H9 (cell line): ENCODE measurements at regions not wholly inside any gene's neighbourhood (a gene's known extent, or its start where the extent isn't known, plus 50 kb on each side); places are given as distances from the start of the nearest gene placed in this dataset.

ENCODE experiments used
- DNase-seq: peaks from one replicate; pipeline ENCODE4 v3.0.0-alpha.2; 2017
- H2AFZ ChIP-seq: one replicate; pipeline ENCODE4 v1.6.1; 2013; ENCODE audit warnings: mild to moderate bottlenecking, low read length, control low read depth, moderate library complexity
- H2AK5ac ChIP-seq: 2 replicates; pipeline ENCODE4 v1.6.1; 2013; ENCODE audit warnings: low read length, control low read depth, mixed read lengths; ENCODE audit not compliant: insufficient read length
- H2BK120ac ChIP-seq: one replicate; pipeline ENCODE4 v1.6.1; 2013; ENCODE audit warnings: low read depth, mild to moderate bottlenecking, low read length, control low read depth, inconsistent platforms; ENCODE audit not compliant: poor library complexity, severe bottlenecking
- H2BK12ac ChIP-seq: 2 replicates; pipeline ENCODE4 v1.6.1; 2013; ENCODE audit warnings: low read length, control low read depth, mixed read lengths, low read depth; ENCODE audit not compliant: insufficient read length
- H2BK15ac ChIP-seq: 2 replicates; pipeline ENCODE4 v1.6.1; 2013; ENCODE audit warnings: low read depth, low read length, control low read depth
- H2BK20ac ChIP-seq: one replicate; pipeline ENCODE4 v1.6.1; 2013; ENCODE audit warnings: low read depth, mild to moderate bottlenecking, low read length, control low read depth, inconsistent platforms; ENCODE audit not compliant: poor library complexity, severe bottlenecking
- H2BK5ac ChIP-seq: 2 replicates; pipeline ENCODE4 v1.6.1; 2013; ENCODE audit warnings: low read length, control low read depth, mixed read lengths; ENCODE audit not compliant: insufficient read length
- H3K14ac ChIP-seq: 2 replicates; pipeline ENCODE4 v1.6.1; 2013; ENCODE audit warnings: low read length, control low read depth; ENCODE audit not compliant: insufficient read depth
- H3K18ac ChIP-seq: 2 replicates; pipeline ENCODE4 v1.6.1; 2013; ENCODE audit warnings: low read depth, mild to moderate bottlenecking, mixed read lengths, low read length, control low read depth; ENCODE audit not compliant: insufficient read length
- H3K23ac ChIP-seq: 2 replicates; pipeline ENCODE4 v1.6.1; 2013; ENCODE audit warnings: low read length, control low read depth, mixed read lengths, low read depth; ENCODE audit not compliant: insufficient read length
- H3K23me2 ChIP-seq: 2 replicates; pipeline ENCODE4 v1.6.1; 2013; ENCODE audit warnings: low read depth, mild to moderate bottlenecking, mixed read lengths, low read length, control low read depth; ENCODE audit not compliant: insufficient read length, poor library complexity, severe bottlenecking
- H3K27ac ChIP-seq: 2 replicates; pipeline ENCODE4 v1.5.1; 2013; ENCODE audit warnings: low read length, control low read depth, mixed read lengths, low read depth; ENCODE audit not compliant: insufficient read length
- H3K27me3 ChIP-seq: 2 replicates; pipeline ENCODE4 v1.6.1; 2013; ENCODE audit warnings: low read length, control low read depth, inconsistent platforms; ENCODE audit not compliant: insufficient read depth
- H3K4ac ChIP-seq: 2 replicates; pipeline ENCODE4 v1.6.1; 2013; ENCODE audit warnings: low read depth, mild to moderate bottlenecking, control low read depth, inconsistent platforms, low read length, moderate library complexity
- H3K4me1 ChIP-seq: 2 replicates; pipeline ENCODE4 v1.6.1; 2013; ENCODE audit warnings: low read length, control low read depth, inconsistent platforms; ENCODE audit not compliant: insufficient read depth
- H3K4me2 ChIP-seq: 2 replicates; pipeline ENCODE4 v1.6.1; 2013; ENCODE audit warnings: low read length, control low read depth, mixed read lengths; ENCODE audit not compliant: insufficient read length, insufficient read depth
- H3K56ac ChIP-seq: 2 replicates; pipeline ENCODE4 v1.6.1; 2013; ENCODE audit warnings: low read depth, mild to moderate bottlenecking, mixed read lengths, low read length, control low read depth; ENCODE audit not compliant: insufficient read length
- H3K79me1 ChIP-seq: 2 replicates; pipeline ENCODE4 v1.6.1; 2013; ENCODE audit warnings: low read depth, mild to moderate bottlenecking, moderate library complexity, low read length, control low read depth, inconsistent platforms; ENCODE audit not compliant: insufficient read depth, poor library complexity, severe bottlenecking
- H3K79me2 ChIP-seq: 2 replicates; pipeline ENCODE4 v1.6.1; 2013; ENCODE audit warnings: low read length, control low read depth, inconsistent platforms; ENCODE audit not compliant: insufficient read depth
- H3K9ac ChIP-seq: 2 replicates; pipeline ENCODE4 v1.6.1; 2013; ENCODE audit warnings: low read length, control low read depth, mixed read lengths; ENCODE audit not compliant: insufficient read length; ENCODE audit errors: extremely low read depth
- H3K9me3 ChIP-seq: one replicate; pipeline ENCODE4 v1.6.1; 2013; ENCODE audit warnings: low read depth, low read length, inconsistent platforms; ENCODE audit not compliant: control insufficient read depth
- H3T11ph ChIP-seq: one replicate; pipeline ENCODE4 v1.6.1; 2013; ENCODE audit warnings: mild to moderate bottlenecking, low read length, control low read depth, inconsistent platforms
- H4K20me1 ChIP-seq: one replicate; pipeline ENCODE4 v1.6.1; 2013; ENCODE audit not compliant: control insufficient read depth, insufficient read length, insufficient read depth
- H4K5ac ChIP-seq: 2 replicates; pipeline ENCODE4 v1.6.1; 2013; ENCODE audit warnings: low read depth, mild to moderate bottlenecking, mixed read lengths, low read length, control low read depth; ENCODE audit not compliant: insufficient read length
- H4K8ac ChIP-seq: replicated peaks from 2 replicates; pipeline ENCODE4 v1.6.1; 2013; ENCODE audit warnings: low read length, control low read depth, mixed read lengths, low read depth; ENCODE audit not compliant: insufficient read length
- H4K91ac ChIP-seq: 2 replicates; pipeline ENCODE4 v1.6.1; 2013; ENCODE audit warnings: low read depth, mild to moderate bottlenecking, moderate library complexity, mixed read lengths, low read length, control low read depth; ENCODE audit not compliant: insufficient read length
- H3K27ac Mint-ChIP-seq, 3 experiments: 2 replicates in 2 of 3; 3 replicates in 1 of 3; pipeline ENCODE4 v1.8.0; 2020 to 2021; ENCODE audit warnings: mixed read lengths in 3 of 3, mild to moderate bottlenecking in 1 of 3, moderate library complexity in 1 of 3
- H3K27me3 Mint-ChIP-seq: 2 replicates; pipeline ENCODE4 v1.8.0; 2021; ENCODE audit warnings: low read depth, mild to moderate bottlenecking, moderate library complexity, mixed read lengths
- H3K36me3 Mint-ChIP-seq, 3 experiments: 2 replicates in 2 of 3; 3 replicates in 1 of 3; pipeline ENCODE4 v1.8.0; 2020 to 2021; ENCODE audit warnings: low read depth in 3 of 3, mixed read lengths in 3 of 3; ENCODE audit not compliant: insufficient read depth in 1 of 3
- H3K4me1 Mint-ChIP-seq, 2 experiments: 2 replicates each; pipeline ENCODE4 v1.8.0; 2020; ENCODE audit warnings: mixed read lengths in 2 of 2
- H3K4me3 Mint-ChIP-seq, 2 experiments: 2 replicates in 1 of 2; 3 replicates in 1 of 2; pipeline ENCODE4 v1.8.0; 2020 to 2021; ENCODE audit warnings: mild to moderate bottlenecking in 2 of 2, mixed read lengths in 2 of 2, moderate library complexity in 1 of 2
- H3K9me3 Mint-ChIP-seq, 2 experiments: 2 replicates in 1 of 2; 3 replicates in 1 of 2; pipeline ENCODE4 v1.8.0; 2020; ENCODE audit warnings: mild to moderate bottlenecking in 2 of 2, mixed read lengths in 2 of 2, moderate library complexity in 1 of 2
- CTCF ChIP-seq: fragments of 200-600 bp; sonication (generic); conservative IDR thresholded peaks from 3 replicates; pipeline ENCODE4 v1.8.0; 2021; ENCODE audit warnings: antibody characterized with exemption, mild to moderate bottlenecking
- WGBS: extraction: QIAGEN DNeasy Blood & Tissue Kit; methylation state at CpG from one replicate; pipeline ENCODE4 v1.1.7; 2013; ENCODE audit warnings: missing lambda C conversion rate, low lambda C conversion rate, mixed read lengths; ENCODE audit not compliant: insufficient read length; ENCODE audit errors: extremely low coverage; 5-methylcytosine and 5-hydroxymethylcytosine counted together

GRCh38 chr14:105952222-105952621, 425.8 kb downstream of the TMEM121 start:
- no peak overlapping the region for H3K9ac ChIP-seq
- no peak for DNase-seq
- H3K14ac ChIP-seq = no peak overlapping the region
- Mint-ChIP-seq H3K4me3 (no peak overlapping the region), H3K27ac (no peak overlapping the region), H3K27me3 (peaks cover 2% of the 10 kb centered on the region; the same call in 1 of the 2 replicates), H3K4me1 (no peaks in the 10 kb centered on the region), H3K36me3 (peaks cover 0 to 24% (median 12%) of the 10 kb centered on the region in 3 experiments; a peak in 6 of 7 replicates), H3K9me3 (peaks cover 85 to 88% of the 10 kb centered on the region in 2 experiments)
- no peak overlapping the region for H2BK20ac ChIP-seq
- no peak overlapping the region for H4K8ac ChIP-seq
- no peak overlapping the region for H2BK5ac ChIP-seq
- H3K27me3 ChIP-seq = no peaks in the 10 kb centered on the region
- H3K9me3 ChIP-seq = peaks cover 65% of the 10 kb centered on the region
- H2AK5ac ChIP-seq = no peak overlapping the region
- no peak overlapping the region for H3K4me2 ChIP-seq
- H3T11ph ChIP-seq = no peak overlapping the region
- H3K18ac ChIP-seq = no peak overlapping the region
- no peak for TF ChIP-seq CTCF
- no peaks in the 10 kb centered on the region for H3K79me2 ChIP-seq
- H3K23me2 ChIP-seq = no peaks in the 10 kb centered on the region
- no peak overlapping the region for H4K5ac ChIP-seq
- H2BK120ac ChIP-seq = no peak overlapping the region
- no peaks in the 10 kb centered on the region for H3K79me1 ChIP-seq
- no peak overlapping the region for H3K27ac ChIP-seq
- WGBS = no CpG with 5 or more reads among the region's 5 CpGs
- H2AFZ ChIP-seq = no peak overlapping the region
- no peak overlapping the region for H2BK12ac ChIP-seq
- no peaks in the 10 kb centered on the region for H3K4me1 ChIP-seq
- no peak overlapping the region for H3K23ac ChIP-seq
- no peak overlapping the region for H3K56ac ChIP-seq
- no peak overlapping the region for H4K91ac ChIP-seq
- H2BK15ac ChIP-seq = no peak overlapping the region
- no peak overlapping the region for H3K4ac ChIP-seq
- H4K20me1 ChIP-seq = no peaks in the 10 kb centered on the region
